ENCODE measurements at regions not wholly inside any gene's neighbourhood (a gene's known extent, or its start where the extent isn't known, plus 50 kb on each side); places are given as distances from the start of the nearest gene placed in this dataset.
A peak's percentile ranks its signal among the peaks of the same experiment; 100 is the strongest.
"Not testable (repeated sequence)": the region's sequence is repeated elsewhere in the genome, so short reads cannot be mapped to it uniquely, and the experiment has no call there.

DNA sequence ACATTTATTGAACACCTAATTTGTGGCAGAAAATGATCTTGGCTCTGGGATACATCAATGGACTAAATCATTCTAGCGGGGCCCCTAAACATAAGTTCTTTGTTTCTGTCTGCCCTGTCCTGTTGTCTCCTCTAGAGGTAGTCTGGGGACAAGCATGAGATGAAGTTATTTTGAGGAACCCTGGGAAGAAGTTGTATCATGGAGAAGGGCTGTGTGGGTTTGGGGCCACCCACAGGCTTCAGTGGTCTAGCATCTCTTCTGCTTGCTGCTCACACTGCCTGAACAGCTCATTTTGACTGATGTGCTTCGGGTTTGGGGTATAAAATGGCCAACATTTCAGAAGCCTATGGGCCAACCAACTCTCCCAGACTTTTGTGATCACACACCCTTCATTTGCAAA lies 50.3 kb upstream of the OSBPL11 start:
- H3K27ac Mint-ChIP-seq = no peak overlapping the region
- ATAC-seq (replicated peaks) = no peak
- H3K36me3 Mint-ChIP-seq (ENCODE audit: insufficient read depth) = no peaks in the 10 kb centered on the region
- H3K4me3 Mint-ChIP-seq = no peak overlapping the region
- H3K4me1 Mint-ChIP-seq (ENCODE audit: low read depth in 2 of 2) = no peaks in the 10 kb centered on the region
- H3K9me3 Mint-ChIP-seq = no peaks in the 10 kb centered on the region
- DNase-seq = no peak
- no peaks in the 10 kb centered on the region for H3K27me3 Mint-ChIP-seq

DNA sequence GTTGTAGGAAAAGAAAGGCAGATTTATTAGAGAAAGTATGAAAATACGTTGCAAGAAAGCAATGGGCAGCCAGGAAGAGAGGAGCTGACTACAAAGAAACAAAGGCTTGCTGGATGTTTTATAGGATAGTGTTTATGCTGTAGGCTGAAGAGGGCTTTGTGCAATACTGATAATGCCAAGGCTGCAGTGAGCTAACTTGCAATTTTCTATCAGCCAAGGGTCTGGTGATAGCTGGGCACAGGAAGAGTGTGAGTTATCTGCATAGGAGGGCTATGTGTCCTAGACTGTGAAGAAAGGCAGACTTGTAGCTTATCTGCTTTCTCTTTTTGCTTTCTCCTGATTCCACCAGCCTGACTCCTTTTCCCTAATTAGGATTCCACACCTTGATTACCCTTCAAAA lies 51.3 kb upstream of the OSBPL11 start:
- H3K27me3 Mint-ChIP-seq = no peaks in the 10 kb centered on the region
- no peak for DNase-seq
- H3K9me3 Mint-ChIP-seq = no peaks in the 10 kb centered on the region
- no peak for ATAC-seq (replicated peaks)
- no peaks in the 10 kb centered on the region for H3K4me1 Mint-ChIP-seq (ENCODE audit: low read depth in 2 of 2)
- no peak overlapping the region for H3K4me3 Mint-ChIP-seq
- H3K27ac Mint-ChIP-seq = peak overlapping the region in 1 of 2 donors; percentile 46
- no peaks in the 10 kb centered on the region for H3K36me3 Mint-ChIP-seq (ENCODE audit: insufficient read depth)

DNA sequence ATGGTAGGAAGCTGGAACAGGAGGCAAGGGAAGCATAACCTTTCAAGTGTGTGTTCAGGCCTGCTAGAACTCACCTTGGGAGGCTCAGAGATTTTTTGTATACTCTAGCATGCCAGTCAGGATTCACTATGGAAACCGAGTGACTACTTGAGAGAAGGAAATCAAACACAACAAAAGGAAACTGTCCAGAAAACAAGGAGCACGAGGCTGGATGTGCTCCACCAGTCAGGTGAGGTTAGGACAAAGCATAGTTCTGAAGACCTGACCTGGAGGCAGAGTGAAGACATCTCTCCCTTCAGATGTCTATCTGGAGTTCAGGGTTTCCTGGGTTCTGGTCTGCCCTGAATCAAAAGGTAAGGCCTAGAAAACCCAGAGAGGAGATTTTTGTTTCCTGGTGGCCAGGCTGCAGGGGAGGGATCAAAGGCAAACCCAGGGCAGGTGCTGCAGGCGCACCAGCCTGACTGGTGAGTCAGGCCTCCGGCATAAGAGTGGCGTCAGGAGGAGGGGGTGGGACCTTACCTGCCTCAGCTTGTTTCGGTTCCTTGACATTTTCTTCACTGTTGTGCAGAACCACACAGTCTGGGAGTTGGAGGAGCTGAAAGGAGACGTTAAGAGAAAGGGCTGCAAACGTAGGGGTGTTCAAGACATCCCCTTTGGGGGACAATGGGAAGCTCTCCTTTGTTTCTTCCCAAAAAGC lies 52.2 kb upstream of the OSBPL11 start:
- no peaks in the 10 kb centered on the region for H3K4me1 Mint-ChIP-seq (ENCODE audit: low read depth in 2 of 2)
- no peaks in the 10 kb centered on the region for H3K27me3 Mint-ChIP-seq
- no peak overlapping the region for H3K27ac Mint-ChIP-seq
- no peak for DNase-seq
- no peaks in the 10 kb centered on the region for H3K9me3 Mint-ChIP-seq
- H3K4me3 Mint-ChIP-seq = no peak overlapping the region
- no peaks in the 10 kb centered on the region for H3K36me3 Mint-ChIP-seq (ENCODE audit: insufficient read depth)
- ATAC-seq (replicated peaks) = no peak

DNA sequence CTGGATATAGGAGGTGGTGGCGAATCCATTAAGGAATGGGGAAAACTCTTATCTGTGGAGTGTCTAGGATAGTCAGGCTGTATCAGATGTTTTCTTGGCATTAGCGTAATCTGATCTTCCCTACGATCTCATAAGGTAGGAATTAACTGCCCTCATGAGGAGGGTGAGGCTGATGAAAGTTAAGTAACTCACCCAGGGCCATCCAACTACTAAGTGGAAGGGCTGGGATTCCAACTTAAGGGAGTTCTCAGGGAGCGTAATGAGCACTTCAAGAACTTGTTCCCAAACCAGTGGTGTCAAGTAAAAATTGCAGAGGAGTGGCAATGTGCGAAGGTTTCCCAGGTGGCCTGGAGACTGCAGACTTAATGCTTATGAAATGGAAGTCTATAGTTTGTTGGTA lies 55.9 kb upstream of the OSBPL11 start:
- DNase-seq = no peak
- Mint-ChIP-seq H3K27ac (no peak overlapping the region), H3K4me3 (no peak overlapping the region), H3K9me3 (no peaks in the 10 kb centered on the region), H3K36me3 (ENCODE audit: insufficient read depth) (no peaks in the 10 kb centered on the region), H3K4me1 (ENCODE audit: low read depth in 2 of 2) (no peaks in the 10 kb centered on the region), H3K27me3 (no peaks in the 10 kb centered on the region)
- no peak for ATAC-seq (replicated peaks)

DNA sequence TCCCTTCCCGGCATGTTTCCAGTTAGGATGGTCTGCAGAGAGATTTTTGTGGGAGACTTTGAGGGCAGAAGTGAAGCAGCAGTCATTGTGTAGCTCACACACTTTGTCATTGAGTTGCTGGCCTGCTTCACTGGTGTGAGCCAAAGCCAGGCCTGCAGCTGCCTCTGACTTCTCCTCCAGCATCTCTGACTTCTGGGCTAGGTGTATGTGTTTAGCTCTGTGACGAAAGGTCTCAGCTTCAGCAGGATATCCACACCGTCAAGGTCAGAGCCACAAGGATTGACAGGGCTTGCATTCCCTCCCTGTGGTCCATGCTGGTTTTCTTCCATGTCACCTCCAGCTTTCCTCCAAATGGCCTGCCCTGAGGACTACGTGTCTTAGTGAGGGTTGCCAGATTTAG lies 57.1 kb upstream of the OSBPL11 start:
- Mint-ChIP-seq H3K27ac (no peak overlapping the region), H3K4me3 (no peak overlapping the region), H3K36me3 (ENCODE audit: insufficient read depth) (no peaks in the 10 kb centered on the region), H3K9me3 (no peaks in the 10 kb centered on the region), H3K4me1 (ENCODE audit: low read depth in 2 of 2) (no peaks in the 10 kb centered on the region), H3K27me3 (no peaks in the 10 kb centered on the region)
- DNase-seq (no peak), ATAC-seq (replicated peaks) (no peak)

DNA sequence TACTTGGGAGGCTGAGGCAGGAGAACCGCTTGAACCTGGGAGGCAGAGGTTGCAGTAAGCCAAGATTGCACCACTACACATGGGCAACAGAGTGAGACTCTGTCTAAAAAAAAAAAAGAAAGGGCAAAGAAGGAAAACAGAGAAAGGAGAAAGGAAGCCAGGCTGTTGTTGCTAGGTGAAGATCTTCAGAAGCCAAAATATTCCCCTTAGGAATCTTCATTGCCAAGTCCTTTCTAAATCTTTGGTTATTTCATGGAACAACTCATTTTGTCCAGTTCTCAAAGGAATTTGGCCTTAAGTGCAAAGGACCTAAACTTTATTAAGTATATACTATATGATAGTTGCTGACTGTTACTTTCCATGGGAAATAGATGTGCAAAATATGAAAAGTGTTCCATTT lies 59.2 kb upstream of the OSBPL11 start:
- H3K4me3 Mint-ChIP-seq = no peak overlapping the region
- no peak overlapping the region for H3K27ac Mint-ChIP-seq
- no peaks in the 10 kb centered on the region for H3K9me3 Mint-ChIP-seq
- no peaks in the 10 kb centered on the region for H3K4me1 Mint-ChIP-seq (ENCODE audit: low read depth in 2 of 2)
- H3K36me3 Mint-ChIP-seq (ENCODE audit: insufficient read depth) = no peaks in the 10 kb centered on the region
- no peak for DNase-seq
- ATAC-seq (replicated peaks) = no peak
- H3K27me3 Mint-ChIP-seq = no peaks in the 10 kb centered on the region

DNA sequence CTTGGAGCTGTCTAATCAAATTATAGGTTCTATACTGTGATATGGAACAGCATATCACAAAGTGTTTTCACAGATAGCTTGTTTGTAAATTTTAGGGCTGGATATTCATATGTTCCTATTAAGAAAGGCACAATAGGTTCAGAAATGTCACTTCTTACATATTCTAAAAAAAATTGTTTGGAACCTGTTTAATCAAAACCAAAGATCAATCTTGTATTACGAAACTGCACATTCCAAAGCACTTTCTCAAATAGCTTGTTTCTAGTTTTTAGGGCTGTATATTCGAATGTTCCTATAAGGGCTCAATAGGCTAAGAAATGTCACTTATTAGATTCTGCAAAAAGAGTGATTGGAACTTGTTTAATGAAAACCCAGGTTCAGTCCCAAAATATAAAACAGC lies 67.4 kb upstream of the OSBPL11 start:
- H3K4me3 Mint-ChIP-seq = no peak overlapping the region
- no peaks in the 10 kb centered on the region for H3K27me3 Mint-ChIP-seq
- H3K9me3 Mint-ChIP-seq = no peaks in the 10 kb centered on the region
- no peak overlapping the region for H3K27ac Mint-ChIP-seq
- H3K36me3 Mint-ChIP-seq (ENCODE audit: insufficient read depth) = no peaks in the 10 kb centered on the region
- DNase-seq (no peak), ATAC-seq (replicated peaks) (no peak)
- no peaks in the 10 kb centered on the region for H3K4me1 Mint-ChIP-seq (ENCODE audit: low read depth in 2 of 2)

DNA sequence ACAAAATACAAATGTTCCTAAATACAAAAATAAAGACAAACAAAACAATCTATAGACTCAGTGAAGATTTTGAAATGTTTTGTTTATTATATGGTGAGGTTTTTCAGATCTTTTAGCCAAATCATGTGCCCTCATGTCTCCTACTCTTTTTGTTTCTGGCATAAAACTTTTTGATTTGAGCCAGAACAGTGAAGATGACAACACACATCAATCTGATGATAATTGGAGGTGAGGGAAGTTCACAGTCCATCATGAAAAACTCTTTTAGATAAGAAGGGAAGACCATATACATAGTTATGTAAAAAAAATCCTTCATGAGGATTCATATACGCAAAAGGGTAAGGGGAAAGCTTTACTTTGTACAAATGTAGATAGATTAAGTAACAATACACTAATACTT lies 75.1 kb upstream of the OSBPL11 start:
- ATAC-seq (replicated peaks) (no peak), DNase-seq (no peak)
- peak overlapping the region in 1 of 2 donors; percentile 61 for H3K27ac Mint-ChIP-seq

DNA sequence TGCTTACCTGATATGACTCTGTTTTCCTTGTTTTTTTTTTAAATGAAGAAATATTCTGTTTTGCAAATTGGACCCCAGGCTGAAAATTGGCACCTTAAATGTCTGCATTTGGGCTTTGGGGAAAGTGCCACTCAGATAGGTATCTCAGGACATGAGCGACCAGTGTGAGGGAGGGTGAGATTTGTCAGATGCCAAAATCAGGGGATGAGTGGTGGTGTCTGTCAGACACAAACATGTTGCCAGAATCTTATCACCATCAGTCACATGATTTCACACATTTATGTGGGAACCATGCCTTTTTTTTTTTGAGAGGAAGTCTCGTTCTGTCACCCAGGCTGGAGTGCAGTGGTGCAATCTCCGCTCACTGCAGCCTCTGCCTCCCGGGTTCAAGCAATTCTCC lies 75.6 kb upstream of the OSBPL11 start:
- Mint-ChIP-seq H3K36me3 (ENCODE audit: insufficient read depth) (no peaks in the 10 kb centered on the region), H3K27ac (peak overlapping the region; percentile 61 to 88), H3K4me1 (ENCODE audit: low read depth in 2 of 2) (peaks cover 15 to 16% of the 10 kb centered on the region in 2 donors), H3K9me3 (no peaks in the 10 kb centered on the region), H3K4me3 (peak overlapping the region; percentile 49 to 61), H3K27me3 (no peaks in the 10 kb centered on the region)
- ATAC-seq (replicated peaks) = peak; percentile 98
- peak in 2 of 3 experiments; percentile 14 to 18 for DNase-seq

More for the DNA sequence above, 75.1 kb upstream of the OSBPL11 start:
- Mint-ChIP-seq H3K9me3 (no peaks in the 10 kb centered on the region), H3K4me3 (peak overlapping the region in 1 of 2 donors; percentile 61), H3K36me3 (ENCODE audit: insufficient read depth) (no peaks in the 10 kb centered on the region), H3K4me1 (ENCODE audit: low read depth in 2 of 2) (peaks cover 15 to 16% of the 10 kb centered on the region in 2 donors), H3K27me3 (no peaks in the 10 kb centered on the region)

DNA sequence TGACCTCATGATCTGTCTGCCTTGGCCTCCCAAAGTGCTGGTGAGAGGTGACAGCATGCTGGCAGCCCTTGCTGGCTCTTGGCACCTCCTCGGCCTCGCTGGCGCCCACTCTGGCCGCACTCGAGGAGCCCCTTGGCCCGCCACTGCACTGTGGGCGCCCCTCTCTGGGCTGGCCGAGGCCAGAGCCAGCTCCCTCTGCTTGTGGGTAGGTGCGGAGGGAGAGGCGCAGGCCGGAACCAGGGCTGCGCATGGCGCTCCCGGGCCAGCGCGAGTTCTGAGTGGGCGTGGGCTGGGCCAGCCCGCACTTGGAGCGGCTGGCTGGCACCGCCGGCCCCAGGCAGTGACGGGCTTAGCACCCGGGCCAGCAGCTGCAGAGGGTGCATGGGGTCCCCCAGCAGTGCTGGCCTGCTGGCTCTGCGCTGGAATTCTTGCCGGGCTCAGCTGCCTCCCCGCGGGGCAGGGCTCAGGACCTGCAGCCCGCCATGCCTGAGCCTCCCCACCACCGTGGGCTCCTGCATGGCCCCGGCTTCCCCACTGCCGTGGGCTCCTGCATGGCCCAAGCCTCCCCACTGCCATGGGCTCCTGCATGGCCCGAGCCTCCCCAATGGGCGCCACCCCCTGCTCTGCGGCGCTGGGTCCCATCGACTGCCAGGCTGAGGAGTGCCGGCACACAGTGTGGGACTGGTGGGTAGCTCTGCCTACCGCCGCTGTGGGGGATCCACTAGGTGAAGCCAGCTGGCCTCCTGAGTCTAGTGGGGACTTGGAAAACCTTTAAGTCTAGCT lies 76.4 kb upstream of the OSBPL11 start:
- no peaks in the 10 kb centered on the region for H3K9me3 Mint-ChIP-seq
- H3K4me1 Mint-ChIP-seq (ENCODE audit: low read depth in 2 of 2) = peaks cover 15 to 16% of the 10 kb centered on the region in 2 donors
- H3K4me3 Mint-ChIP-seq = no peak overlapping the region
- no peaks in the 10 kb centered on the region for H3K36me3 Mint-ChIP-seq (ENCODE audit: insufficient read depth)
- peak overlapping the region; percentile 61 to 88 for H3K27ac Mint-ChIP-seq
- DNase-seq (no peak), ATAC-seq (replicated peaks) (no peak)
- no peaks in the 10 kb centered on the region for H3K27me3 Mint-ChIP-seq

DNA sequence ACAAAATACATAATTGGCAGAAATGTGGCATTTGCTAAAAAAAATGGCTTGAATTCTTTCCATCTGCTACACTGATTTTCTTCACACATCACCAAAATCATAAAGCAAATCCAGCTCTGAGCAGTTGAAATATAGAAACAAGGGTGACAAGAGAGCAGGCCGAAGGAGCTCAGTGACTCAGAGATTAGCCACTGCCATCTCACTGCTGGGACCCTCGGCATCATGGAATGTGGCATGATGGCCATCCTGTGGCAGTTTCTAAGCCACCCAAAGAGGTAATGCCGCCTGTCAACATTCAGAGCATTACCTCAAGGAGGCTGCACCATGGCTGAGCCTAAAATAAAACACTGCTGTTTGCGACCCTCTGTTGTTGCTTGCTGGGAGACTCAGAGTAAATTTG lies 80.5 kb upstream of the OSBPL11 start:
- Mint-ChIP-seq H3K4me3 (no peak overlapping the region), H3K36me3 (ENCODE audit: insufficient read depth) (no peaks in the 10 kb centered on the region), H3K27me3 (no peaks in the 10 kb centered on the region), H3K27ac (no peak overlapping the region), H3K9me3 (no peaks in the 10 kb centered on the region), H3K4me1 (ENCODE audit: low read depth in 2 of 2) (peaks cover 4 to 5% of the 10 kb centered on the region in 2 donors)
- no peak for DNase-seq
- no peak for ATAC-seq (replicated peaks)

DNA sequence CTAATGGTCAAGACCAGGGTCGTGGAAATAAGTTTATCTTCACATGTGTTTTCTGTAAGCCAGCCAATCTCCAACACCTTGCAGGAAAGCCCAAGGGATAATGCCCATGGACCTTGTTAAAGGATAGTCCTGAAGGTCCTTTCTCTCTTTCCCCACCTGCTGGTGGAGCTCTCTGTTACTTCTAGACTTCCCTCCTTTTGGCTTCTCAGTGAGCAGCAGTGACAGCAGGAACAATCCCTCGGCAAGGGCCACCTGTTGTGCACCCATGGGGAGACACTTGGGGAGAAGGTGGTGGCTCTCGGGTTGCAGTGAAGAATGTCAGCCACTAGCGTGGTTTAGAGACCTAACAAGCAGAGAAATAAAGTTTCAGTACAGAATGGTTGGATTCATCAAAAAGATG lies 84.0 kb upstream of the OSBPL11 start:
- Mint-ChIP-seq H3K27ac (no peak overlapping the region), H3K4me1 (ENCODE audit: low read depth in 2 of 2) (no peaks in the 10 kb centered on the region), H3K36me3 (ENCODE audit: insufficient read depth) (no peaks in the 10 kb centered on the region), H3K4me3 (no peak overlapping the region), H3K9me3 (no peaks in the 10 kb centered on the region), H3K27me3 (peaks cover 0 to 15% of the 10 kb centered on the region in 2 donors)
- no peak for DNase-seq
- no peak for ATAC-seq (replicated peaks)

DNA sequence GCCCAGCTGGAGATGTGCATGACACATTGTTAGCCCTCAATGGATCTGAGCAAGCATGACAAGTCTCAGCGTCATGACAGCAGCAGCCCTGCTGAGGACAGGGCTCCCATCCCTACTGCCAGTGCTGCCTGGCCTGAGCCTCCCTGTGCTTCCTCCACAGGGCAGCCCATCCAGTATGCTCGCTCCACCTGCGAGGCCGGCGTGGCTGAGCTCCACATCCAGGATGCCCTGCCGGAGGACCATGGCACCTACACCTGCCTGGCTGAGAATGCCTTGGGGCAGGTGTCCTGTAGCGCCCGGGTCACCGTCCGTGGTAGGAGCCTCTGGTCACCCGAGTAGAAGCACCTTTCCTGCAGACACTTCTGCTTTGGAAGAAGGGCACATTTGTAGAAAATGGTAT lies 85.8 kb upstream of the OSBPL11 start:
- no peak for DNase-seq
- no peaks in the 10 kb centered on the region for H3K36me3 Mint-ChIP-seq (ENCODE audit: insufficient read depth)
- no peak for ATAC-seq (replicated peaks)
- H3K4me3 Mint-ChIP-seq = no peak overlapping the region
- no peak overlapping the region for H3K27ac Mint-ChIP-seq
- H3K27me3 Mint-ChIP-seq = peaks cover 0 to 27% of the 10 kb centered on the region in 2 donors
- H3K4me1 Mint-ChIP-seq (ENCODE audit: low read depth in 2 of 2) = no peaks in the 10 kb centered on the region
- no peaks in the 10 kb centered on the region for H3K9me3 Mint-ChIP-seq

DNA sequence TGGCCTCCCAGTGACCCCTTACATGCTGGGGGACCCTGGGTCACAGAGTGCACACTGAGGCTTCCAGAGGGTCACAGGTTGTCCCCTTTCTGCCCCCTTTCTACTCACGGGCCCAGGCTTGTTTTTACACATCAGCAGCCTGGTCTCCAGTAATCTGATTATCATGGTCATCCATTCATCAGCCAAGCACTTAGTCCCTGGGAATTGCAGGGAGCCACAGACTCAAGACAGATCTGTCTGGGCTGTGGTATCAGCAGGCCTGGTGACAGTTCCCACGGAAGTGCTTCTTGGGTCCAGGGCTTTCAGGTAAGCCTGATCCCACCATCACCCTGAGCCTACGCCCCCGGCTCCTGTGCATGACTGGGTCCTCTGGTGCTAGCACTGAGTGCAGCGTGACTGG lies 86.6 kb upstream of the OSBPL11 start:
- not testable (repeated sequence) for DNase-seq; H3K27ac Mint-ChIP-seq; H3K4me3 Mint-ChIP-seq; H3K9me3 Mint-ChIP-seq; H3K36me3 Mint-ChIP-seq (ENCODE audit: insufficient read depth); H3K4me1 Mint-ChIP-seq (ENCODE audit: low read depth in 2 of 2); ATAC-seq (replicated peaks)
- peaks cover 0 to 27% of the 10 kb centered on the region in 2 donors for H3K27me3 Mint-ChIP-seq
